GM12865 (cell line): ENCODE measurements at regions not wholly inside any gene's neighbourhood (a gene's known extent, or its start where the extent isn't known, plus 50 kb on each side); places are given as distances from the start of the nearest gene placed in this dataset.

ENCODE experiments used
- DNase-seq: peaks from one replicate; pipeline ENCODE4 v3.0.0; 2010; ENCODE audit warnings: low read depth
- H3K4me3 ChIP-seq: 2 replicates; pipeline ENCODE4 v1.5.1; 2011; ENCODE audit warnings: mild to moderate bottlenecking, low read depth, low read length, control low read depth
- TF ChIP-seq, protein P1 (sequence below): IDR thresholded peaks from 2 replicates; pipeline ENCODE4 v1.5.1; 2011; ENCODE audit warnings: low read length, control low read depth, low read depth, inconsistent platforms; ENCODE audit not compliant: insufficient read depth; ENCODE audit errors: missing control alignments

GRCh38 chr6:51459958-51460357 lies 627.5 kb downstream of the PKHD1 start:
- TF ChIP-seq, protein P1, sequence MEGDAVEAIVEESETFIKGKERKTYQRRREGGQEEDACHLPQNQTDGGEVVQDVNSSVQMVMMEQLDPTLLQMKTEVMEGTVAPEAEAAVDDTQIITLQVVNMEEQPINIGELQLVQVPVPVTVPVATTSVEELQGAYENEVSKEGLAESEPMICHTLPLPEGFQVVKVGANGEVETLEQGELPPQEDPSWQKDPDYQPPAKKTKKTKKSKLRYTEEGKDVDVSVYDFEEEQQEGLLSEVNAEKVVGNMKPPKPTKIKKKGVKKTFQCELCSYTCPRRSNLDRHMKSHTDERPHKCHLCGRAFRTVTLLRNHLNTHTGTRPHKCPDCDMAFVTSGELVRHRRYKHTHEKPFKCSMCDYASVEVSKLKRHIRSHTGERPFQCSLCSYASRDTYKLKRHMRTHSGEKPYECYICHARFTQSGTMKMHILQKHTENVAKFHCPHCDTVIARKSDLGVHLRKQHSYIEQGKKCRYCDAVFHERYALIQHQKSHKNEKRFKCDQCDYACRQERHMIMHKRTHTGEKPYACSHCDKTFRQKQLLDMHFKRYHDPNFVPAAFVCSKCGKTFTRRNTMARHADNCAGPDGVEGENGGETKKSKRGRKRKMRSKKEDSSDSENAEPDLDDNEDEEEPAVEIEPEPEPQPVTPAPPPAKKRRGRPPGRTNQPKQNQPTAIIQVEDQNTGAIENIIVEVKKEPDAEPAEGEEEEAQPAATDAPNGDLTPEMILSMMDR: no peak
- H3K4me3 ChIP-seq: no peak overlapping the region
- DNase-seq: peak; percentile 82

DNA sequence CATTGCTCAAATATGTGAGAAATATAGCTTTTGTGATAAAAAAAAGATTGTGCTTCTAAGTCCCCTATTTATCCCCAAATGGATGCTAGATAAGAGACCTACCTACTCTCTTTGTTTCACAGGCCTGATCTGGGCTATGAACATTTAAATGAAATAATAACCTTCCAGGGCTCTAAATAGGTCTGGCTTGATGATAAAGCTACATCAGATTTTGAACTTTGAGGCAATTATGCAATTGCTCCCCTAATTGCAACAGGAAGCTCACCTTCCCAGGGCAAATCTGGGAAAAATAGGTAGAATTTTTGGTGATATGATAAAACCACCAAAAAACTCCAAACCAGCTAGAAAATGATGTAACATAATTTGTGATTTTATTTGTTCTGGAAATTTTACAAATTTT lies 624.5 kb downstream of the PKHD1 start:
- TF ChIP-seq, protein P1: no peak
- no peak for DNase-seq
- no peak overlapping the region for H3K4me3 ChIP-seq

- TF ChIP-seq, protein P1: no peak
- no peak overlapping the region for H3K4me3 ChIP-seq
- DNase-seq: no peak
These were observed 624.1 kb downstream of the PKHD1 start for GRCh38 chr6:51463321-51463720.

GRCh38 chr6:51464956-51465355 lies 622.5 kb downstream of the PKHD1 start:
- DNase-seq: no peak
- TF ChIP-seq, protein P1: no peak
- no peak overlapping the region for H3K4me3 ChIP-seq

DNA sequence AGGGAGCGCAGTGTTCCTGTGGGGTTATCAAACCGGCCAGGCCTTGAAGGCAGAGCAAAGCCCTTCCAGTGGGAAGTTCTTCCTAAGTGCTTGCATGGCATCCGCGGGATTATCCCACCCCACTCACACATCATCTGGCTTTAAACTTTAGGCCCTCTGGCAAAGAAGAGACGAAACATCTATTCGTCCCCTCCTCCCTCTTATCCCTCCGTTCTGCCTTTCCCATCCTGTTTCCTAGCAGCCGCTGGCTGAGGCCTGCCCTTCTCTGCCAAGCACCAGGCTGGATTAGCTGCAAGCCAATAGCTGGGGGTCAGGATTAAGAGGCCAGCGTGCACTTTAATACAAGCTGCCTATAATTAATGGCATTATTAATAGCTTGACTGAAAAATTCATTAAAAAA lies 621.0 kb downstream of the PKHD1 start:
- TF ChIP-seq, protein P1: no peak
- no peak overlapping the region for H3K4me3 ChIP-seq
- no peak for DNase-seq

- H3K4me3 ChIP-seq: no peak overlapping the region
- no peak for DNase-seq
- TF ChIP-seq, protein P1: no peak
These were observed 620.0 kb downstream of the PKHD1 start for GRCh38 chr6:51467231-51467952.

- no peak for DNase-seq
- H3K4me3 ChIP-seq: no peak overlapping the region
- TF ChIP-seq, protein P1: no peak
These were observed 618.7 kb downstream of the PKHD1 start for GRCh38 chr6:51468704-51469103.
